ENCODE measurements at regions not wholly inside any gene's neighbourhood (a gene's known extent, or its start where the extent isn't known, plus 50 kb on each side); places are given as distances from the start of the nearest gene placed in this dataset.

DNA sequence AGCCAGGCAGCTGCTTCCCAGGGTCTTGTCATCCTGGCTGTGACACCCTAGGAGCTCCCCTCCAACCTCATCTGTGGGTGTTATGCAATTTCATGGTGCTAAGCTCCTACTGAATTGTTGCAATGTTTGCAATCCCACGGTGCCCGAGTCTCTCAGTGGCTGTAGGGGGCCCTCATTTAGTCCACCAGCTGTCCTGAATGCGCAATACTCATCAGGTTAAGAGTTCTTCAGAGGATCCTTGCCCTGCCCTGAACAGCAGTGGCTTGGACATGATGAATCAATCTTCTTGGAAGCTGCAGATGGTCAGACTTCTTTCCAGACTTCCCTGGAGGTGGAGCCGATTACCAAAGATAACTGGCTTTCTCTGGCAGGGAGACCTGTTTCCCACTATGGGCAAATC is 584.1 kb downstream of the CCDC171 start:
- peaks cover 0 to 5% of the 10 kb centered on the region in 2 donors for H3K4me1 ChIP-seq
- TF ChIP-seq, protein P1, sequence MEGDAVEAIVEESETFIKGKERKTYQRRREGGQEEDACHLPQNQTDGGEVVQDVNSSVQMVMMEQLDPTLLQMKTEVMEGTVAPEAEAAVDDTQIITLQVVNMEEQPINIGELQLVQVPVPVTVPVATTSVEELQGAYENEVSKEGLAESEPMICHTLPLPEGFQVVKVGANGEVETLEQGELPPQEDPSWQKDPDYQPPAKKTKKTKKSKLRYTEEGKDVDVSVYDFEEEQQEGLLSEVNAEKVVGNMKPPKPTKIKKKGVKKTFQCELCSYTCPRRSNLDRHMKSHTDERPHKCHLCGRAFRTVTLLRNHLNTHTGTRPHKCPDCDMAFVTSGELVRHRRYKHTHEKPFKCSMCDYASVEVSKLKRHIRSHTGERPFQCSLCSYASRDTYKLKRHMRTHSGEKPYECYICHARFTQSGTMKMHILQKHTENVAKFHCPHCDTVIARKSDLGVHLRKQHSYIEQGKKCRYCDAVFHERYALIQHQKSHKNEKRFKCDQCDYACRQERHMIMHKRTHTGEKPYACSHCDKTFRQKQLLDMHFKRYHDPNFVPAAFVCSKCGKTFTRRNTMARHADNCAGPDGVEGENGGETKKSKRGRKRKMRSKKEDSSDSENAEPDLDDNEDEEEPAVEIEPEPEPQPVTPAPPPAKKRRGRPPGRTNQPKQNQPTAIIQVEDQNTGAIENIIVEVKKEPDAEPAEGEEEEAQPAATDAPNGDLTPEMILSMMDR (IDR thresholded peaks at IDR 0.05), result no peak
- ATAC-seq (no peak), DNase-seq (no peak)
- H3K27ac ChIP-seq, result no peak overlapping the region
- intact Hi-C loops (cut with DNase I), result no loop called here
- H3K9me3 ChIP-seq, result no peaks in the 10 kb centered on the region
- no peak overlapping the region for H3K4me3 ChIP-seq
- no peaks in the 10 kb centered on the region for H3K27me3 ChIP-seq
- H3K36me3 ChIP-seq, result no peaks in the 10 kb centered on the region

DNA sequence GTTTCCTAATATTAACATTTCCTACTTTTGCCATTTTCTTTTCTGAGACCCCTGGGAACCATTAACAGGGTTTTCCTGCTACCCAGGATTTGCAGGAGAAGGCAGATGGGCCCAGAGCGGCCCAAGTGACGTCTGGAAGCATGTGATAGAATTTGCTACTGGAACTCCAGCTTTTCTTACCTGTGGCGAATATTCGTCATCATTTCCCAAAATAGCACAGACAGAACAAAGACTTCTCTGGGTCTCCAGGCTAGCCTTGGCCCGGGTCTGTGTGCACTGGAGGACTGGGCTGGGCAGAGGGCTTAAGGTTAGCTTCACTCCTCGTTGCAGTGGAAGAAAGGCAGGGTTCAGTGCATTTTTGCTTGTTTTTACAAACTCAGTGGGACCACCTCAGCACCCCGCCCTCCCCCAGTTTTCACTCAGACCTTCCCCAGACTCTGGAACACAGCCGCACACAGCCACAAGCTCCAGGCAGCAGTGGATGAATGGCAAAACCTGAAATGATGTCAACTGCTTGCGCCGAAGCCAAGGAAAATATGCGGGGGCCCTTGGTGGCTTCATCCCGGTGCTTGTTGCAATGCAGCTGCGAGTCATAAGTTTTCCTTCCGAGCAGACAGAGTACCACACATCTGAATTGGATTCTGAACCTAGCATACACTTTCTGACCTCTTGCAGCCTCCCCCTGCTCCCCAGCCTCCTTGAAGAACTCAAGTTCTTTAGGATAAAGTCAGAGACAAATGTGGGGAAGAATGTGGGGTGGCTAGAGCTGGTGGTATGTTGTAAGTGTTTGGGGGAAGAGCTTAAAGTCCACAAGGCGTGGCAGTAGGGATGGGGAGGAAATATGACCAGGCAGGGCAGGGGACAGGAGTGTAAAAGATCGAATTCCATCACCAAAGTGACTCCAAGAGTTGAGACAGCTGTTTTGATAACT is 586.0 kb downstream of the CCDC171 start:
- Histone ChIP-seq H3K4me1 (peaks cover 0 to 3% of the 10 kb centered on the region in 2 donors), H3K27ac (no peak overlapping the region), H3K27me3 (no peaks in the 10 kb centered on the region), H3K4me3 (no peak overlapping the region), H3K9me3 (no peaks in the 10 kb centered on the region), H3K36me3 (no peaks in the 10 kb centered on the region)
- TF ChIP-seq, protein P1 (IDR thresholded peaks at IDR 0.05), result no peak
- intact Hi-C loops (cut with DNase I), result no loop called here
- no peak for DNase-seq
- ATAC-seq, result peak; percentile 35

- TF ChIP-seq, protein P1 (IDR thresholded peaks at IDR 0.05), result no peak
- DNase-seq (no peak), ATAC-seq (peak; percentile 25)
- Histone ChIP-seq H3K27me3 (no peaks in the 10 kb centered on the region), H3K4me1 (no peaks in the 10 kb centered on the region), H3K27ac (no peak overlapping the region), H3K36me3 (no peaks in the 10 kb centered on the region), H3K9me3 (no peaks in the 10 kb centered on the region), H3K4me3 (no peak overlapping the region)
- intact Hi-C loops (cut with DNase I), result no loop called here
These were observed 586.9 kb downstream of the CCDC171 start for GRCh38 chr9:16139774-16140173.

DNA sequence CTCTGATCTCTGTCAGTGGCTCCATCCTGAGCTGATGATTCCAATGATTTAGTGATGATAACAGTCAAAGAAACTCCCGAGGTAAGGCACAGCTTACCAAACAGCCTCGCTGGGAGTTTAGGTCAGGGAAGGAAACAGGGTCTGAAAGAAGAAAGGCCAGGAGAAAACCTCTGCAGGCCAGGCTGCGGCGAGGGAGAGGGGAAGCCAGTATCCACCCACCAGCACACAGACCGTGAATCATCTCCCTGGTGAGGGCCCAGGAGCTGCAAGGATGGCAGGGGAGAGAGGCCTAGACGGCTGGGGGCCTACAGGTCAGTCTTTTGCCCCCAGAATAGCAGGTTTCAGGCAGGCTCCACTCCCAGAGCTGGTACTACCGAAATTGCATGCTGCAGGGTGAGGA is 590.5 kb downstream of the CCDC171 start:
- DNase-seq (no peak), ATAC-seq (no peak)
- Histone ChIP-seq H3K9me3 (no peaks in the 10 kb centered on the region), H3K27ac (no peak overlapping the region), H3K27me3 (no peaks in the 10 kb centered on the region), H3K4me3 (no peak overlapping the region), H3K4me1 (no peaks in the 10 kb centered on the region), H3K36me3 (no peaks in the 10 kb centered on the region)
- intact Hi-C loops (cut with DNase I), result no loop called here
- TF ChIP-seq, protein P1 (IDR thresholded peaks at IDR 0.05), result no peak

DNA sequence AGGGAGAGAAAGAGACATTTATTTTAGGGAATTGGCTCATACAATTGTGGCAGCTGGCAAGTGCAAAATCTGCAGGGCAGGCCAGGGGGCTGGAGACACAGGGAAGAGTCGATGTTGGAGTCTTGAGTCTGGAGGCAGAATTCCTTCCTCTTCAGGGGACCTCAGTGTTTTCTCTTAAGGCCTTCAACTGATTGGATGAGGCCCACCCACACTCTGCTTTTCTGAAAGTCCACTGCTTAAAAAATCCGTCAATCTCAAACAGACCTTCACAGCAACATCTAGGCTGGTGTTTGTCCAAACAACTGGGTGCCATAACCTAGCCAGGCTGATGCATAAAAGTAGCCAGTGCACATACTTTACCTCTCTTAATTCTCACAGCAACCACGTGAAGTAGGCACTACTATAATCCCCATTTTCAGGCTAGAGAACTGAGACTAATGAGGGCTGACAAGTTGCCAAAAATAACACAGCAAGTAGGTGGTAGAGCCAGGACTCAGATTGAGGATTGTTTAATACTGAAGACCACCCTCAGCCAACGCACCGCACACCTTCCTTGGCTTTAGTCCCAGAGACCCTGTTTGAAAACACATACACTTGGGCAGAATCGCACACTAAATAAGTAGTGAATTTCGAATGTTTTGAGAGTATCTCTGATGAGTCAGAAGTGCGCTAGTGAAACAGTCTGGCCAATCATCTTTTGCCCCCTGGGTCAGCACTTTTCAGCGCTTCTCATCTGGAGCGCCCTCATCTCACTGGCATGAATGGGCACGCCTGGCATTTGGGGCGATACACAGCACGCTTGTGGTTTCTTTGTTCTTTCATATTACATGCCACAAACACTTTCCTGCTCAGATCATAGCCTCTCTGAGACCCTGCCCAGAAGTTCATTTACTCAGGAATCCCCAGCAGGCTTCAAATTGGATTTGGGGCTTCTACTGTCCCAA is 591.4 kb downstream of the CCDC171 start:
- intact Hi-C loops (cut with DNase I), result no loop called here
- no peak for DNase-seq
- TF ChIP-seq, protein P1 (IDR thresholded peaks at IDR 0.05), result no peak

More for the DNA sequence above, 591.4 kb downstream of the CCDC171 start:
- Histone ChIP-seq H3K4me3 (no peak overlapping the region), H3K27me3 (no peaks in the 10 kb centered on the region), H3K4me1 (no peaks in the 10 kb centered on the region), H3K9me3 (no peaks in the 10 kb centered on the region), H3K27ac (no peak overlapping the region), H3K36me3 (no peaks in the 10 kb centered on the region)
- no peak for ATAC-seq

Data from left lung (tissue), 4 donors.